GM12878 (cell line): ENCODE measurements at regions not wholly inside any gene's neighbourhood (a gene's known extent, or its start where the extent isn't known, plus 50 kb on each side); places are given as distances from the start of the nearest gene placed in this dataset.

Experiments used
- CHD1 ChIP-seq: IDR thresholded peaks from 2 replicates; pipeline ENCODE4 v1.6.1; 2012; ENCODE audit warnings: low read depth, low read length, improper control_type of control experiment
- HDGF ChIP-seq: fragments of 450-650 bp; IDR thresholded peaks from 2 replicates; pipeline ENCODE4 v1.6.1; 2016; ENCODE audit warnings: antibody characterized with exemption
- SMC3 ChIP-seq: IDR thresholded peaks from 2 replicates; pipeline ENCODE4 v1.6.1; 2011; ENCODE audit warnings: low read length, improper control_type of control experiment, borderline replicate concordance

DNA sequence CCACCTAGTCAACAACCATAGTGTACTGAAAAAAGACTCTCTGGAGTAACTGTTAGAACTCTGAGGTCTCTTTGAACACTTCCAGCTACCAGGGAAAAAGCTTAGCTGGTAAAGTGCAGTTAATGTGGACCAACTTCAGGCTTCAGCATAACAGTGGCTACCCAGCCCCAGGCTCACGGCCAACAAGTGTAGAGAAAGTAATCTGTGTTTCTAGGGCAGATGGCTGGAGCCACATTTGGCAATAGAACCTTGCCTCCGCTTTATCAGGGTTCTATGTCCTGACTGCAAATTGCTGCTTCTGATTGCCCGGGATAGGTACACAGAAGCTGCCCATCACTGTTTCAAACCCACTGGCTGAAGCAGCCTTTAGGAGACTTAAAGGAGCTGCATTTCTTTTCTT lies 76.0 kb upstream of the SIMC1 start:
- TF ChIP-seq SMC3, result no peak
- TF ChIP-seq CHD1, result no peak
- no peak for TF ChIP-seq HDGF
